ENCODE measurements at regions not wholly inside any gene's neighbourhood (a gene's known extent, or its start where the extent isn't known, plus 50 kb on each side); places are given as distances from the start of the nearest gene placed in this dataset.

DNA sequence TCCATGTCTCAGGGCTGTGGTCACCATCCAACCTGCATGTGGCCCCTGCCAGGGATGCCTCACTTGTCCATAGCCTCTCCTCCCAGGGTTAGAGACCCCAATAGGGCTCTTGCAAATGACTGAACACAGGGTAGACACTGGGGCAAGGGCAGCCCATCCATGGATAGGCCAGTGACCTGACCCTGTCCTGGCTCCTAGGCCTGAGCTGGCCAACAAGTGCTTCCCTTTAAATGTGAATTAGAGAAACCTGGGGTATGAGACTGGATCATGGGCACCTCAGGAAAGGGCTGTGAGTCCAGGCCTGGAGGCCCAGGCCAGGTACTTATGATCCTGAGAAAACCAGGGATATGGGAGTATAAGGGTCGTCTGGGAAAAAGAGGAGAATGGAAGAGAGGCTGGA is 64.5 kb downstream of the COPS8 start:
- H4K20me1 ChIP-seq (replicated peaks; ENCODE audit: control insufficient read depth, extremely low read depth, insufficient read depth, low read length) = no peaks in the 10 kb centered on the region
- DNase-seq (ENCODE audit: low read depth, low spot score) = no peak
- no peak for FAIRE-seq
- dilution Hi-C loops (cut with MboI; ENCODE audit: extremely low pct_ligation_motif_present, low sequenced_read_pairs) (no loop called here), intact Hi-C loops (cut with micrococcal nuclease) (loop anchor here (5.0 kb wide), 1 partner anchor 172 kb away; no protein-coding TSS in a partner anchor)
- ChIA-PET CTCF (interaction anchor here (1.8 to 1.9 kb wide), 2 partner anchors 271 to 422 kb away, joined by 6 to 9 read pairs; no protein-coding TSS in a partner anchor), POLR2A (no interaction called here)
- H3K9me1 ChIP-seq (replicated peaks; ENCODE audit: control insufficient read depth, extremely low read depth, insufficient read depth, low read length) = no peaks in the 10 kb centered on the region
- H2AFZ ChIP-seq (ENCODE audit: low read depth, low read length) = no peak overlapping the region
- no peaks in the 10 kb centered on the region for H3K36me3 ChIP-seq (ENCODE audit: control insufficient read depth in 2 of 2, extremely low read depth in 1 of 2, insufficient read depth in 2 of 2, low read length in 2 of 2)
- H3K4me2 ChIP-seq (ENCODE audit: insufficient read depth, low read length) = no peak overlapping the region
- H3K9ac ChIP-seq (replicated peaks; ENCODE audit: extremely low read depth, insufficient read depth, low read length) = no peak overlapping the region
- no TSS peak for BruUV-seq (replicated peaks)
- no peaks in the 10 kb centered on the region for H3K4me1 ChIP-seq (ENCODE audit: control insufficient read depth, extremely low read depth, insufficient read depth, low read length)
- TF ChIP-seq EZH2 (IDR thresholded peaks at IDR 0.05; ENCODE audit: borderline replicate concordance, low read depth, low read length, severe bottlenecking) = no peak
- no peak for TF ChIP-seq MYC (IDR thresholded peaks at IDR 0.05; ENCODE audit: low read depth, low read length)
- no peak for TF ChIP-seq POLR2A (IDR thresholded peaks at IDR 0.05; ENCODE audit: low read depth, low read length)
- no peak for TF ChIP-seq GATA2 (IDR thresholded peaks at IDR 0.05; ENCODE audit: insufficient read depth, insufficient read length, low read depth, low read length)
- TF ChIP-seq JUN (IDR thresholded peaks at IDR 0.05; ENCODE audit: borderline replicate concordance, insufficient read depth, insufficient read length, low read depth) = no peak
- TF ChIP-seq FOS (IDR thresholded peaks at IDR 0.05; ENCODE audit: borderline replicate concordance, insufficient read depth, low read length) = no peak
- TF ChIP-seq POLR2AphosphoS5 (IDR thresholded peaks at IDR 0.05; ENCODE audit: insufficient read depth, low read depth, low read length) = no peak
- TF ChIP-seq, protein P1, sequence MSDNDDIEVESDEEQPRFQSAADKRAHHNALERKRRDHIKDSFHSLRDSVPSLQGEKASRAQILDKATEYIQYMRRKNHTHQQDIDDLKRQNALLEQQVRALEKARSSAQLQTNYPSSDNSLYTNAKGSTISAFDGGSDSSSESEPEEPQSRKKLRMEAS (IDR thresholded peaks at IDR 0.05; ENCODE audit: insufficient read depth, insufficient read length) = no peak
- no peak for TF ChIP-seq CTCF (IDR thresholded peaks at IDR 0.05; ENCODE audit: extremely low read depth in 1 of 2, insufficient read depth in 1 of 2, low read depth in 1 of 2, low read length in 2 of 2)
- H3K79me2 ChIP-seq (ENCODE audit: control insufficient read depth, insufficient read depth, low read length) = no peaks in the 10 kb centered on the region
- H3K27me3 ChIP-seq (ENCODE audit: control insufficient read depth in 2 of 2, insufficient read depth in 2 of 2, low read length in 2 of 2) = no peaks in the 10 kb centered on the region
- no peak overlapping the region for H3K27ac ChIP-seq (ENCODE audit: insufficient read depth, low read depth, low read length)
- no peak overlapping the region for H3K4me3 ChIP-seq (replicated peaks in 1 of 3; ENCODE audit: insufficient read depth in 1 of 3, low read depth in 1 of 3, low read length in 3 of 3)
- no peaks in the 10 kb centered on the region for H3K9me3 ChIP-seq (replicated peaks; ENCODE audit: control insufficient read depth, insufficient read depth, low read length)
